Small intestine (tissue), 7 donors: ENCODE measurements at regions not wholly inside any gene's neighbourhood (a gene's known extent, or its start where the extent isn't known, plus 50 kb on each side); places are given as distances from the start of the nearest gene placed in this dataset.

Experiments used
- DNase-seq, 2 donors: peaks; one replicate each; pipeline versions ENCODE4 v3.0.0 to v3.0.0-alpha.2; 2013
- FAIRE-seq: peaks from 2 replicates; lab custom pipeline; 2012; peaks lifted over from hg19 to GRCh38; lab: Jason Lieb, UNC
- H3K27ac ChIP-seq, 3 donors: one replicate each; pipeline ENCODE4 v1.5.1; 2013; ENCODE audit warnings: low read length in 2 of 3, mild to moderate bottlenecking in 2 of 3, control low read depth in 1 of 3, inconsistent platforms in 1 of 3, low read depth in 1 of 3, moderate library complexity in 1 of 3
- H3K27me3 ChIP-seq, 3 donors: one replicate each; pipeline ENCODE4 v1.6.1; 2013; ENCODE audit warnings: low read length in 3 of 3, inconsistent platforms in 1 of 3; ENCODE audit not compliant: control insufficient read depth in 3 of 3, insufficient read depth in 3 of 3
- H3K36me3 ChIP-seq, 3 donors: one replicate each; pipeline ENCODE4 v1.6.1; 2013; ENCODE audit warnings: low read length in 3 of 3, inconsistent platforms in 1 of 3, low read depth in 1 of 3, mild to moderate bottlenecking in 1 of 3, moderate library complexity in 1 of 3; ENCODE audit not compliant: control insufficient read depth in 3 of 3, insufficient read depth in 2 of 3
- H3K4me1 ChIP-seq, 3 donors: one replicate each; pipeline ENCODE4 v1.6.1; 2013; ENCODE audit warnings: low read length in 2 of 3, inconsistent platforms in 1 of 3, low read depth in 1 of 3, mild to moderate bottlenecking in 1 of 3, moderate library complexity in 1 of 3; ENCODE audit not compliant: control insufficient read depth in 3 of 3, insufficient read depth in 2 of 3
- H3K4me3 ChIP-seq, 3 donors: one replicate each; pipeline ENCODE4 v1.5.1; 2013; ENCODE audit warnings: low read length in 3 of 3, control low read depth in 1 of 3, inconsistent platforms in 1 of 3, low read depth in 1 of 3, mild to moderate bottlenecking in 1 of 3, moderate library complexity in 1 of 3
- H3K9me3 ChIP-seq, 2 donors: one replicate each; pipeline ENCODE4 v1.6.1; 2013; ENCODE audit warnings: low read depth in 1 of 2, low read length in 1 of 2; ENCODE audit not compliant: control insufficient read depth in 2 of 2, insufficient read depth in 1 of 2
- WGBS, 3 donors: extraction: QIAGEN DNeasy Blood & Tissue Kit; methylation state at CpG; one replicate each; pipeline ENCODE4 v1.1.7; 2013; 5-methylcytosine and 5-hydroxymethylcytosine counted together
- donor health status: healthy with polysubstance abuse.
- donor health status: control.
- donor health status: control.
- donor health status: Bipolar disorder and iron deficiency.
- donor health status: healthy.

DNA sequence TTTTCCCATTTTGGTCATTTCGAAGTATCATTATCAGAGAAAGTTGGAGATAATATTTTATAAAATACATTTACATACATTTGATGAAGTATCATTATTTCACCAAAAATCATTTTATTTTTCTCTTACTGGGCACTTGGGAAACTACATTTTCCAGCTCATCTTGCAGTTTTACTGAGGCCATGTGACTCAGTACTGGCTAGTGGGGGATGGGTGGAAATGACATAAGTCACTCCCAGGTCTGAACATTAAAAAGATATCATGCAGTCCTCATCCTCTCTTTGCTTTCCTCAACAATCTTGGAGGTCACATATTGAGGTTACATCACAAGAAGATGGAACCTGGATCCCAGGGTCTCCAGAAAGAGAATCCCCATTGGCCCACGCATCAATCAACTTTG lies 84.1 kb downstream of the CD24 start:
- 97 to 100% (median 97%) methylated on average over 2 of the region's 2 CpGs for WGBS, 3 donors

DNA sequence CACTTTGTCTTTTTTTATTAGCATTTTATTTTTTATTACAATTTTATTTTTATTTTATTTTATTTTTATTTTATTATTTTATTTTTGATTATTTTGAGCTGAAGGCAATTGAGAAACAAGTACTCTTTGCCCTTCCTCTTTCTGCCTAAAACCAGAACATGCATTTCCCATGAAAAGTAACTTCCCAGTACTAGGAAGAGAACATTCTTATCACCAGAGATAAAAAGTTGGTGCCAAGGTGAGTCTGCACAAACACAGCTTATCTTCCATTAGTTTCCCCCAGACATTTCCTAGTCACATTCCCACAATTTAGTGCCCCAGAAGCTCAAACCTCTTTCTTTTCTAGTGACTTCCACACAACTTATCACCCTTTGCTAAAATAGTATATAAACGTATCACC lies 84.8 kb downstream of the CD24 start:
- no peaks in the 10 kb centered on the region for H3K9me3 ChIP-seq
- H3K27me3 ChIP-seq, result no peaks in the 10 kb centered on the region
- FAIRE-seq, result no peak
- H3K4me1 ChIP-seq, result peaks cover 0 to 35% (median 5%) of the 10 kb centered on the region in 3 donors
- 32 to 59% (median 52%) methylated on average over 1 of the region's 1 CpG for WGBS, 3 donors
- no peak overlapping the region for H3K4me3 ChIP-seq
- no peak for DNase-seq
- H3K27ac ChIP-seq, result peak overlapping the region in 1 of 3 donors; percentile 3
- H3K36me3 ChIP-seq, result no peaks in the 10 kb centered on the region

More for the DNA sequence above, 84.1 kb downstream of the CD24 start:
- Histone ChIP-seq H3K4me1 (peaks cover 0 to 35% (median 5%) of the 10 kb centered on the region in 3 donors), H3K27me3 (no peaks in the 10 kb centered on the region), H3K36me3 (no peaks in the 10 kb centered on the region), H3K9me3 (peaks cover 0 to 2% of the 10 kb centered on the region in 2 donors), H3K4me3 (no peak overlapping the region), H3K27ac (no peak overlapping the region)
- FAIRE-seq (no peak), DNase-seq (no peak)

DNA sequence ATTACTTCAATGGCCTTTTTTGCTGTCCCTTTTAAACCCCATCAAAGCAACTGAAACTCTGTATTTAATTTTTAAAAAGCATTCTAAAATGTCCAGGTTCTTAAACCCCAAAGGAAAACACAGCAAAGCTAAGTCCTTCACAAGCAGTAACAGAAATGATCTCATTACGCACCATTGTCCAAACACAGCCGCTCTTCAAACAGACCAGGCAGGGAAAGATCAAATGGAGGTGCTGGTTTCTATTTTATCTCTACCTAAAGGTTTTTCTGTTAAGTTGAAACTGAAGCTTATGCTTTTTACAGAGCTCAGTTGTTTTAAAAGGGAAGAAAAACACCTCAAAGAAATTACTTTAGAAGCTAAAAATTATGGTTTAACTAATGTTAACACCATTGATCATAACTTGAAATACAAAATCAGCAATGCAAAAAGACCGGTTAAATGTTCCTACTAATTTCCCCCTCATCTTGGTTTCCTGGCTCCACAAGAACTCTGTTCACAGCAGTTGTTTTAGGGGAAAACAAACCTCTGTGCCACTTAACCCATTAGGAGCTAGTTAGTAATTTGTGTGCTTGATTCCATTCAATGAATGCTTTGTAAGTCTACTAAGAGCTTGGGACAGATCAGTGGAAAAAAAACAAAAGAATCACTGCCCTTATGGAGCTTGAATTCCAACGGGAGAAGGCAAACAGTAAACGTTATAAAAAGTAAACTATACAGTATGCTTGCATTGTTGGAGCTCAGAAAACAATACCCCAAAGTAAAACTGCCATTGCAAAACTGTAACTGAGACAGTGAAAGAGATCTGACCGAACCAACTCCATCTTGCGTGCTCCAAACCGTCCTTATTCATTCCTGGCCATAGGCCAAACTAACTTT lies 87.4 kb downstream of the CD24 start:
- no peaks in the 10 kb centered on the region for H3K27me3 ChIP-seq
- 56 to 70% (median 69%) methylated on average over 8 of the region's 8 CpGs for WGBS, 3 donors
- H3K4me3 ChIP-seq, result no peak overlapping the region
- no peaks in the 10 kb centered on the region for H3K36me3 ChIP-seq
- H3K27ac ChIP-seq, result peak overlapping the region in 1 of 3 donors; percentile 6
- DNase-seq (peak in 1 of 2 donors; percentile 28), FAIRE-seq (no peak)
- H3K9me3 ChIP-seq, result no peaks in the 10 kb centered on the region
- H3K4me1 ChIP-seq, result peaks cover 0 to 35% (median 5%) of the 10 kb centered on the region in 3 donors

DNA sequence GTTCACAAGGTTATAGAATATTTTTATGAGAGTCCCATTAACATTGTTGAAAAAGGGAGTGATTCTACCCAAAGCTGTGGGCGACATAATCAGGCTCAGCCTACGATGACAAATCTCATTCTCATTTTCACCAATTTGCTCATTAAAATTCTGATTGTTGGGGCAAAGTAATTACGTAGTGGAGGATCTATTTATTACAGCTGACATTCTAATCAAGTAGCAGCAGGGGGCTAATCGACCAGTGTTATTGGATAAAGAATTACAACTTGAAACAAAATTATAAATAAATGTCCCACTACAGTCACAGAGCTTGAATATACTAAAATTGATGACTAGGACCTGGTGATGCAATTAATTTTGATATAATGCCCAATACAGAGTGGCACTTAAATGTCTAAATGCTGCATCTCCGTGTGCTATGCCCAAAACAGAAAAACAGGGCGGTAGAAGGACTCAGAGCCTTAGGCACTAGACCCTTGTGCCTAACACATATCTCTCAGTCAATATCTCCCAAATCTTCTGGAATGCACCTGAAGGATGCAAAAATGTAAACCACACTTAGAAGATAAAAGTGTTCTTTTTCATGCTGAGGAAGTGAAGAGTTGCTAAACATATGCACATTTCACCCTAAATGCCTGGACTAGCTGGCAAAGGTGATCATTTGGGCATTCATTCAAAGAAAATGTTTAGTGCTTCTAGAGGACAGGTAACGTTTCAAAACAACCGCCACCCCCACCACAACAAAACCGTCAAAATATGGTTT lies 88.3 kb downstream of the CD24 start:
- 69 to 89% (median 81%) methylated on average over 9 of the region's 9 CpGs for WGBS, 3 donors
- no peaks in the 10 kb centered on the region for H3K36me3 ChIP-seq
- no peak for FAIRE-seq
- no peaks in the 10 kb centered on the region for H3K9me3 ChIP-seq
- no peak for DNase-seq
- no peak overlapping the region for H3K4me3 ChIP-seq
- peaks cover 0 to 35% (median 5%) of the 10 kb centered on the region in 3 donors for H3K4me1 ChIP-seq
- peak overlapping the region in 1 of 3 donors; percentile 6 for H3K27ac ChIP-seq
- H3K27me3 ChIP-seq, result no peaks in the 10 kb centered on the region

DNA sequence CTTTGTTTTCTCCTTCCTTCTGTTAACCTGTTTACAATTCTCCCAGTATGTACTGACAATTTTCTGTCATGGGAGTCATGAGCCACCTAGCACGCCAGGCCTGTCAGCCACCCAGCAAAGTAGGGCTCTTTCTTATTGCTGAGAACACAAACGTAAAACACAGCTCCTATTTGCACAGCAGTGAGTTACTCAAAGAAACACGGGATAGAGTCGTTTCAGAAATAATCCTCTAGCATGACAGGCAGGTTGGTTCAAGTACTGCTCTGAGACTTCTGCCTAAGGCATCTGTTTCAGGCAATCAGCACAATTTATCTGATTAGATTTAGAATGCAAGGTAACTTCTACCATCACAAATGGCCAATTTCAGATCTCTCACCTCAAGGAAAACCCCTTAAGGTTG lies 88.8 kb downstream of the CD24 start:
- no peaks in the 10 kb centered on the region for H3K9me3 ChIP-seq
- no peak overlapping the region for H3K4me3 ChIP-seq
- WGBS, 3 donors, result 70 to 75% (median 72%) methylated on average over 4 of the region's 4 CpGs
- no peak overlapping the region for H3K27ac ChIP-seq
- no peaks in the 10 kb centered on the region for H3K36me3 ChIP-seq
- FAIRE-seq (no peak), DNase-seq (no peak)
- H3K27me3 ChIP-seq, result no peaks in the 10 kb centered on the region
- H3K4me1 ChIP-seq, result peaks cover 0 to 31% (median 5%) of the 10 kb centered on the region in 3 donors

DNA sequence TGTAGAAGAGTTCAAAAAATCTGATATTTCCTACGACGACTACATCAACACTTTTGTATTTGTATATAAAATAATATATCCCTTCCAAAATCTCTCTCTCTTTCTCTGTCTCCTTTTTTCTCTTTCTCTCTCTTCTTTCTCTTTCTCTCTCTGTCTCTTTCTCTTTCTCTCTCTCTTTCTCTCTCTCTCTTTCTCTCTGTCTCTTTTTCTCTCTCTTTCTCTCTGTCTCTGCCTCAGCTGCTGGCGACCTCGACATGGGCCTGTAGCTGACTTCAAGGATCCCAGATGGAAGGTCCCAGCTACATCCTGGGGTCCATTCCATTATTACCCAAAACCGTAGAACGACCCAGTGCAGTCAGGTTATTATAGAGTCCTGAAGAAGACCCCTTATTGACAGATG lies 90.0 kb downstream of the CD24 start:
- no peak for DNase-seq
- no peak overlapping the region for H3K4me3 ChIP-seq
- H3K9me3 ChIP-seq, result no peaks in the 10 kb centered on the region
- H3K36me3 ChIP-seq, result no peaks in the 10 kb centered on the region
- H3K27me3 ChIP-seq, result no peaks in the 10 kb centered on the region
- no peak for FAIRE-seq
- no peak overlapping the region for H3K27ac ChIP-seq
- peaks cover 0 to 23% (median 5%) of the 10 kb centered on the region in 3 donors for H3K4me1 ChIP-seq
- WGBS, 3 donors, result 88 to 93% (median 90%) methylated on average over 6 of the region's 6 CpGs

DNA sequence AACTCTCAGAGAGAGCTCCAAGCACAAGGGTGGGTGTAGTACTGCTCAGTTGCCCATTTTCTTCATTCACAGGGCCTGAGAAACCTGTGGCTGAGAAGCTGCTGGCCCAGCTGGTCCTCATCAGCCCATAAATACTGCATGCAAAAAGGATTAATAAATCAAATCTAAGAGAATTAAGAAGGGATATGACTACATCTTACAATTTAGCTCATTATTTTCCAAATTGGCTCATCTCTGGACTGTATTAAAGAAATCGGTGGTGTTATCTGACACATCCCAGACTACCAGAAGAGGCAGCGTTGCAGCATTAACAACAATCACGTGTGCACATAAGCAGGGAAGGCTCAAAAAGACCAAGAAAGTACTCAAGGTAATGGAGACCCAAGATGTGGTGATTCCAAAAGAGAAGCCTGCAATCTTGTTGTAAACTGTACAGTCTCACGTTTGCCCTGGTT lies 90.7 kb downstream of the CD24 start:
- H3K27ac ChIP-seq, result no peak overlapping the region
- WGBS, 3 donors, result 63 to 72% (median 70%) methylated on average over 4 of the region's 4 CpGs
- no peaks in the 10 kb centered on the region for H3K27me3 ChIP-seq
- no peak overlapping the region for H3K4me3 ChIP-seq
- peaks cover 0 to 17% (median 5%) of the 10 kb centered on the region in 3 donors for H3K4me1 ChIP-seq
- no peaks in the 10 kb centered on the region for H3K36me3 ChIP-seq
- FAIRE-seq (no peak), DNase-seq (peak in 1 of 2 donors; percentile 28)
- H3K9me3 ChIP-seq, result no peaks in the 10 kb centered on the region
